Keratinocyte (primary cell): ENCODE measurements at regions not wholly inside any gene's neighbourhood (a gene's known extent, or its start where the extent isn't known, plus 50 kb on each side); places are given as distances from the start of the nearest gene placed in this dataset.

ENCODE experiments used
- DNase-seq: peaks from one replicate; pipeline ENCODE4 v3.0.0-alpha.2; 2011; ENCODE audit warnings: low read depth, missing footprints, low spot score
- FAIRE-seq: peaks from 2 replicates; lab custom pipeline; 2011; peaks lifted over from hg19 to GRCh38; lab: Jason Lieb, UNC
- H2AFZ ChIP-seq: 2 replicates; pipeline ENCODE4 v1.6.0; 2012; ENCODE audit warnings: low read length, control low read depth, inconsistent platforms; ENCODE audit not compliant: control insufficient read depth
- H3K27ac ChIP-seq: 2 replicates; pipeline ENCODE4 v1.5.1; 2011; ENCODE audit warnings: low read length; ENCODE audit not compliant: control insufficient read depth, insufficient read depth
- H3K27me3 ChIP-seq: 3 replicates; pipeline ENCODE4 v1.6.0; 2011; ENCODE audit warnings: low read length; ENCODE audit not compliant: control insufficient read depth, insufficient read depth; ENCODE audit errors: extremely low read depth
- H3K36me3 ChIP-seq, 2 experiments: 2 replicates in 1 of 2; 3 replicates in 1 of 2; pipeline ENCODE4 v1.5.1; 2011; ENCODE audit warnings: low read length in 2 of 2, mild to moderate bottlenecking in 1 of 2; ENCODE audit not compliant: control insufficient read depth in 2 of 2, insufficient read depth in 2 of 2; ENCODE audit errors: extremely low read depth in 1 of 2
- H3K4me1 ChIP-seq: 3 replicates; pipeline ENCODE4 v1.5.1; 2011; ENCODE audit warnings: low read length; ENCODE audit not compliant: control insufficient read depth, insufficient read depth; ENCODE audit errors: extremely low read depth
- H3K4me2 ChIP-seq: 3 replicates; pipeline ENCODE4 v1.6.0; 2011; ENCODE audit warnings: low read depth, low read length; ENCODE audit not compliant: control insufficient read depth, insufficient read depth; ENCODE audit errors: extremely low read depth
- H3K4me3 ChIP-seq, 3 experiments: fragments of 200-600 bp in 1 of 3; sonication (generic) in 1 of 3; 2 replicates in 2 of 3; 3 replicates in 1 of 3; pipeline ENCODE4 v1.5.1; 2011 to 2016; ENCODE audit warnings: low read length in 3 of 3, mild to moderate bottlenecking in 3 of 3, control low read depth in 2 of 3, inconsistent platforms in 1 of 3, low read depth in 1 of 3, mixed read lengths in 1 of 3, mixed run types in 1 of 3, moderate library complexity in 1 of 3; ENCODE audit not compliant: control insufficient read depth in 2 of 3, insufficient read depth in 2 of 3; ENCODE audit errors: extremely low read depth in 1 of 3
- H3K79me2 ChIP-seq: 2 replicates; pipeline ENCODE4 v1.6.0; 2012; ENCODE audit warnings: low read length; ENCODE audit not compliant: control insufficient read depth, insufficient read depth
- H3K9ac ChIP-seq: 3 replicates; pipeline ENCODE4 v1.6.0; 2011; ENCODE audit warnings: low read length; ENCODE audit not compliant: control insufficient read depth, insufficient read depth; ENCODE audit errors: extremely low read depth
- H3K9me1 ChIP-seq: 3 replicates; pipeline ENCODE4 v1.6.0; 2011; ENCODE audit warnings: low read length; ENCODE audit not compliant: control insufficient read depth, insufficient read depth; ENCODE audit errors: extremely low read depth
- H3K9me3 ChIP-seq: 2 replicates; pipeline ENCODE4 v1.5.1; 2012; ENCODE audit warnings: low read depth, low read length; ENCODE audit not compliant: control insufficient read depth
- H4K20me1 ChIP-seq: 3 replicates; pipeline ENCODE4 v1.6.0; 2011; ENCODE audit warnings: low read length; ENCODE audit not compliant: control insufficient read depth, insufficient read depth; ENCODE audit errors: extremely low read depth
- CTCF ChIP-seq, 3 experiments: IDR thresholded peaks in 1 of 3; conservative IDR thresholded peaks in 1 of 3; optimal IDR thresholded peaks in 1 of 3; 2 replicates in 2 of 3; 3 replicates in 1 of 3; pipeline versions ENCODE3 to v1.5.1; 2011; ENCODE audit warnings: low read length in 3 of 3, mild to moderate bottlenecking in 3 of 3, moderate library complexity in 2 of 3, control low read depth in 1 of 3, inconsistent platforms in 1 of 3; ENCODE audit not compliant: insufficient read depth in 2 of 3; ENCODE audit errors: extremely low read depth in 1 of 3
- EZH2 ChIP-seq: IDR thresholded peaks from one replicate; pipeline ENCODE4 v1.6.1; 2012; ENCODE audit warnings: inconsistent platforms, mild to moderate bottlenecking, low read length, moderate library complexity
- dilution Hi-C: fragments of 300-500 bp; cut with MboI; formaldehyde crosslinking; loops from one replicate; pipeline ENCODE4 v1.7.0; 2020; ENCODE audit warnings: low sequenced_read_pairs; ENCODE audit not compliant: extremely low pct_ligation_motif_present

GRCh38 chr2:111710085-111710484, 173.9 kb downstream of the ANAPC1 start:
- Histone ChIP-seq H3K4me1 (peaks cover 10% of the 10 kb centered on the region), H4K20me1 (no peaks in the 10 kb centered on the region), H3K9me1 (no peaks in the 10 kb centered on the region), H2AFZ (no peak overlapping the region), H3K27me3 (peaks cover 10% of the 10 kb centered on the region), H3K27ac (no peak overlapping the region), H3K4me2 (no peak overlapping the region), H3K4me3 (no peak overlapping the region), H3K36me3 (no peaks in the 10 kb centered on the region), H3K9me3 (peaks cover 1% of the 10 kb centered on the region), H3K9ac (no peak overlapping the region), H3K79me2 (no peaks in the 10 kb centered on the region)
- FAIRE-seq (no peak), DNase-seq (no peak)
- dilution Hi-C loops = no loop called here
- TF ChIP-seq EZH2 = no peak
- TF ChIP-seq CTCF (optimal IDR thresholded peaks at IDR 0.05 in 1 of 3, IDR thresholded peaks at IDR 0.05 in 1 of 3, conservative IDR thresholded peaks at IDR 0.05 in 1 of 3; ENCODE audit: extremely low read depth in 1 of 3, insufficient read depth in 2 of 3, low read length in 3 of 3) = no peak

GRCh38 chr2:111710613-111711012, 173.4 kb downstream of the ANAPC1 start:
- no peak overlapping the region for H2AFZ ChIP-seq
- FAIRE-seq (no peak), DNase-seq (no peak)
- no peak overlapping the region for H3K4me2 ChIP-seq
- peaks cover 5% of the 10 kb centered on the region for H3K4me1 ChIP-seq
- H3K9ac ChIP-seq = no peak overlapping the region
- H3K27ac ChIP-seq = no peak overlapping the region
- no peaks in the 10 kb centered on the region for H4K20me1 ChIP-seq
- H3K9me3 ChIP-seq = peaks cover 1% of the 10 kb centered on the region
- no peaks in the 10 kb centered on the region for H3K79me2 ChIP-seq
- H3K4me3 ChIP-seq = no peak overlapping the region
- peaks cover 10% of the 10 kb centered on the region for H3K27me3 ChIP-seq
- TF ChIP-seq CTCF (optimal IDR thresholded peaks at IDR 0.05 in 1 of 3, IDR thresholded peaks at IDR 0.05 in 1 of 3, conservative IDR thresholded peaks at IDR 0.05 in 1 of 3; ENCODE audit: extremely low read depth in 1 of 3, insufficient read depth in 2 of 3, low read length in 3 of 3) (no peak), EZH2 (no peak)
- H3K9me1 ChIP-seq = no peaks in the 10 kb centered on the region
- dilution Hi-C loops = no loop called here
- H3K36me3 ChIP-seq = no peaks in the 10 kb centered on the region
